Kidney (tissue), 13 donors: ENCODE measurements at regions not wholly inside any gene's neighbourhood (a gene's known extent, or its start where the extent isn't known, plus 50 kb on each side); places are given as distances from the start of the nearest gene placed in this dataset.

Experiments
- DNase-seq, 5 donors: peaks; one replicate each; pipeline ENCODE4 v3.0.0-alpha.2; 2013 to 2020
- FAIRE-seq: peaks from 2 replicates; lab custom pipeline; 2012; peaks lifted over from hg19 to GRCh38; lab: Jason Lieb, UNC
- H3K27ac ChIP-seq, 2 donors: one replicate each; pipeline ENCODE4 v1.7.0; 2013; ENCODE audit warnings: low read depth in 2 of 2, low read length in 2 of 2, inconsistent platforms in 1 of 2
- H3K27me3 ChIP-seq: one replicate; pipeline ENCODE4 v1.7.1; 2013; ENCODE audit warnings: low read length, inconsistent platforms; ENCODE audit not compliant: control insufficient read depth, insufficient read depth
- H3K36me3 ChIP-seq, 3 donors: one replicate each; pipeline versions ENCODE4 v1.7.0 to v1.7.1; 2013; ENCODE audit warnings: low read length in 3 of 3, control low read depth in 1 of 3, inconsistent platforms in 1 of 3; ENCODE audit not compliant: insufficient read depth in 3 of 3, control insufficient read depth in 2 of 3
- H3K4me1 ChIP-seq, 3 donors: one replicate each; pipeline versions ENCODE4 v1.7.0 to v1.7.1; 2013; ENCODE audit warnings: low read length in 3 of 3, inconsistent platforms in 1 of 3, low read depth in 1 of 3; ENCODE audit not compliant: control insufficient read depth in 2 of 3, insufficient read depth in 2 of 3
- H3K4me3 ChIP-seq, 3 donors: one replicate each; pipeline versions ENCODE4 v1.7.0 to v1.8.1; 2013; ENCODE audit warnings: low read length in 3 of 3, control low read depth in 1 of 3, inconsistent platforms in 1 of 3
- H3K9ac ChIP-seq, 3 donors: one replicate each; pipeline versions ENCODE4 v1.7.0 to v1.7.1; 2013; ENCODE audit warnings: low read length in 3 of 3, control low read depth in 1 of 3, inconsistent platforms in 1 of 3
- H3K9me3 ChIP-seq, 3 donors: one replicate each; pipeline versions ENCODE4 v1.7.0 to v1.7.1; 2013; ENCODE audit warnings: low read length in 3 of 3, control low read depth in 1 of 3, inconsistent platforms in 1 of 3; ENCODE audit not compliant: control insufficient read depth in 2 of 3, insufficient read depth in 1 of 3
- intact Hi-C: fragments of 100-400 bp; cut with DNase I; formaldehyde crosslinking; loops from one replicate; pipeline ENCODE4 v1.11.1; 2022
- TF ChIP-seq, protein P1 (sequence below): IDR thresholded peaks from 3 replicates; pipeline ENCODE4 v1.5.1; 2012; ENCODE audit warnings: mild to moderate bottlenecking, moderate library complexity, borderline replicate concordance; ENCODE audit not compliant: insufficient read depth; ENCODE audit errors: extremely low read depth
- donor health status: control.
- donor health status: control.
- donor health status: control.
- donor health status: control.
- donor health status: control.
- donor health status: DM: yes; HTN: yes; CAD: no.
- donor health status: Normal renal cell carcinoma (clear cell type).

DNA sequence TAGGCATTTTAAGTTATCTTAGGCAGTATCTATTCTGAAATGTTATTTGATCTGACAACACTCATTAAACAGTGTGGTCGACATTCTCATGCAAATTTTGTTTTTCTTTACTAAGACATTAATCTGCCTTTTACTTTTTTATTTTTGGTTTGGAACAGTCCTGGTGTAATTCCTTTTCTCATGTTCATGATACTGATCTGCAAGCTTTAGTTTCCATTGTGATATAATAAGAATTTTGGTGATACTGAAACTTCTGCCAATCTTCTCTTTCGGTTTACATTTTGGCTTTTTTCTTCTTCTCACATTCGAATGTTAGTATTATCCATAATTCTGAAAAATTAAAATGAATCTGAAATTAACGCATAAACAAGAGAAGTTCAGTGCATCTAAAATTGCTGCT, 281.9 kb upstream of the MTPN start:
- Histone ChIP-seq H3K4me1 (no peaks in the 10 kb centered on the region), H3K9me3 (peaks cover 0 to 8% (median 0%) of the 10 kb centered on the region in 3 donors), H3K9ac (no peak overlapping the region), H3K4me3 (no peak overlapping the region), H3K27ac (no peak overlapping the region), H3K36me3 (no peaks in the 10 kb centered on the region), H3K27me3 (no peaks in the 10 kb centered on the region)
- intact Hi-C loops: no loop called here
- DNase-seq (no peak), FAIRE-seq (no peak)
- TF ChIP-seq, protein P1, sequence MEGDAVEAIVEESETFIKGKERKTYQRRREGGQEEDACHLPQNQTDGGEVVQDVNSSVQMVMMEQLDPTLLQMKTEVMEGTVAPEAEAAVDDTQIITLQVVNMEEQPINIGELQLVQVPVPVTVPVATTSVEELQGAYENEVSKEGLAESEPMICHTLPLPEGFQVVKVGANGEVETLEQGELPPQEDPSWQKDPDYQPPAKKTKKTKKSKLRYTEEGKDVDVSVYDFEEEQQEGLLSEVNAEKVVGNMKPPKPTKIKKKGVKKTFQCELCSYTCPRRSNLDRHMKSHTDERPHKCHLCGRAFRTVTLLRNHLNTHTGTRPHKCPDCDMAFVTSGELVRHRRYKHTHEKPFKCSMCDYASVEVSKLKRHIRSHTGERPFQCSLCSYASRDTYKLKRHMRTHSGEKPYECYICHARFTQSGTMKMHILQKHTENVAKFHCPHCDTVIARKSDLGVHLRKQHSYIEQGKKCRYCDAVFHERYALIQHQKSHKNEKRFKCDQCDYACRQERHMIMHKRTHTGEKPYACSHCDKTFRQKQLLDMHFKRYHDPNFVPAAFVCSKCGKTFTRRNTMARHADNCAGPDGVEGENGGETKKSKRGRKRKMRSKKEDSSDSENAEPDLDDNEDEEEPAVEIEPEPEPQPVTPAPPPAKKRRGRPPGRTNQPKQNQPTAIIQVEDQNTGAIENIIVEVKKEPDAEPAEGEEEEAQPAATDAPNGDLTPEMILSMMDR: no peak

DNA sequence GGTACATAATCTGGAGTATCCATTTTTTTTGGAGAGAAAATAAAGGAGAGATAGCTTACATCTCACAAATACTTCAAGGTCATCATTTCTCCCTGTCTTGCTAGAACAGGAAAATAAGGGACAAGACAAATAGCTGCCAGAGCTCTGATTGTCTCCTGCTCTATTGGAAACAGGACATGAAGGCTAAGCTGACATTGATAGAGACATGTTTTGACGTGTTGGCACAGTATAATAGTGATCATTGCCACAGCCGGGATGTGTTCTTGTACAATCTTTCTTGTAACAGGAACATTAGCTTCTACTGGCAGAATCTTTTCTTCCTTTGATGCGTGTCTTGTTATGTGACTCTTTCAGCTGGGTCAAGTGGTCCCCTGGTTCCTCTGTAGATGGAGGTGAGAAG, 279.3 kb upstream of the MTPN start:
- DNase-seq (no peak), FAIRE-seq (no peak)
- H3K9me3 ChIP-seq: peaks cover 0 to 4% (median 0%) of the 10 kb centered on the region in 3 donors
- TF ChIP-seq, protein P1: no peak
- no peak overlapping the region for H3K4me3 ChIP-seq
- H3K27ac ChIP-seq: no peak overlapping the region
- no peaks in the 10 kb centered on the region for H3K36me3 ChIP-seq
- intact Hi-C loops: no loop called here
- H3K27me3 ChIP-seq: no peaks in the 10 kb centered on the region
- H3K9ac ChIP-seq: no peak overlapping the region
- no peaks in the 10 kb centered on the region for H3K4me1 ChIP-seq

DNA sequence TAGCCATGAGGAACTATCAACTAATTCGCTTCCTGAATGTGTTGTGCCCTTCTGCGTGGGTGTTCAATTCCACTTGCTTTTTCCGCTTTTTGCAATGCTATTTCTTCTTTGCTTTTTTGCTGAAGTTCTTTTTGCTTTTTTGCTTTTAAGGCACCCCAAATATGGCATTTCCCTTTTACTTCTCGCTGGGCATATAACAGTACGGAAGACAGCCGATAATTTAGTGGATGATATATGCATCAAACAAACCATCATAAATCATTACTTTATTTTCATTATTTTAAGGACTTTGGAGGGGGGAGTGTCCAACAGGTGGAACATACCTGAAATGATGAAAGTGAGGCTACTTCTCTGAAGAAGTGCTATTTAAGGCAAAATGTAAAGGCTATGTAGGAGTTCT, 277.0 kb upstream of the MTPN start:
- Histone ChIP-seq H3K27ac (no peak overlapping the region), H3K36me3 (no peaks in the 10 kb centered on the region), H3K4me3 (no peak overlapping the region), H3K9ac (no peak overlapping the region), H3K4me1 (no peaks in the 10 kb centered on the region), H3K27me3 (no peaks in the 10 kb centered on the region), H3K9me3 (no peaks in the 10 kb centered on the region)
- TF ChIP-seq, protein P1: no peak
- DNase-seq: no peak
- FAIRE-seq: no peak
- intact Hi-C loops: no loop called here

- no peak overlapping the region for H3K9ac ChIP-seq
- no peaks in the 10 kb centered on the region for H3K4me1 ChIP-seq
- H3K9me3 ChIP-seq: no peaks in the 10 kb centered on the region
- intact Hi-C loops: no loop called here
- no peak for DNase-seq
- no peaks in the 10 kb centered on the region for H3K27me3 ChIP-seq
- H3K27ac ChIP-seq: no peak overlapping the region
- TF ChIP-seq, protein P1: no peak
- no peak for FAIRE-seq
- H3K36me3 ChIP-seq: no peaks in the 10 kb centered on the region
- no peak overlapping the region for H3K4me3 ChIP-seq
Measured at GRCh38 chr7:136251826-136252225, 274.7 kb upstream of the MTPN start.
